Heart right ventricle (tissue), 16 donors: ENCODE measurements at regions not wholly inside any gene's neighbourhood (a gene's known extent, or its start where the extent isn't known, plus 50 kb on each side); places are given as distances from the start of the nearest gene placed in this dataset.

Source experiments
- ATAC-seq, 8 donors: fragments of 200-7000 bp; cut with Tn5 transposase; one replicate each; pipeline ENCODE4 v1.9.1; 2020; ENCODE audit warnings: mild to moderate bottlenecking in 8 of 8, moderate library complexity in 8 of 8, moderate number of reproducible peaks in 1 of 8
- DNase-seq, 2 donors: peaks; one replicate each; pipeline ENCODE4 v3.0.0-alpha.2; 2020
- H3K27ac ChIP-seq, 10 donors: fragments of 200-600 bp; sonication (generic) in 2 of 10; one replicate each; pipeline versions ENCODE4 v1.5.0 to v1.8.0; 2020 to 2022; ENCODE audit warnings: mild to moderate bottlenecking in 3 of 10
- H3K27me3 ChIP-seq, 7 donors: fragments of 200-600 bp; one replicate each; pipeline ENCODE4 v1.8.0; 2021 to 2022; ENCODE audit warnings: mild to moderate bottlenecking in 2 of 7
- H3K36me3 ChIP-seq, 9 donors: fragments of 200-600 bp; sonication (generic) in 1 of 9; one replicate each; pipeline versions ENCODE4 v1.5.0 to v1.8.0; 2020 to 2022; ENCODE audit warnings: mild to moderate bottlenecking in 2 of 9
- H3K4me1 ChIP-seq, 9 donors: fragments of 200-600 bp; sonication (generic) in 1 of 9; one replicate each; pipeline versions ENCODE4 v1.5.0 to v1.8.0; 2020 to 2022; ENCODE audit warnings: mild to moderate bottlenecking in 4 of 9
- H3K4me3 ChIP-seq, 10 donors: fragments of 200-600 bp; sonication (generic) in 2 of 10; one replicate each; pipeline versions ENCODE4 v1.5.0 to v1.8.0; 2020 to 2022; ENCODE audit warnings: mild to moderate bottlenecking in 7 of 10, moderate library complexity in 2 of 10
- H3K9me3 ChIP-seq, 11 donors: fragments of 200-600 bp in 10 of 11; sonication (generic) in 2 of 11; one replicate each; pipeline versions ENCODE4 v1.5.0 to v1.8.0; 2013 to 2022; ENCODE audit warnings: mild to moderate bottlenecking in 2 of 11, control low read depth in 1 of 11, moderate library complexity in 1 of 11
- CTCF ChIP-seq, 9 donors: fragments of 200-600 bp; sonication (generic) in 2 of 9; IDR thresholded peaks; one replicate each; pipeline versions ENCODE4 v1.5.0 to v1.8.0; 2021 to 2022; ENCODE audit warnings: antibody characterized with exemption in 9 of 9, mild to moderate bottlenecking in 5 of 9, moderate library complexity in 1 of 9
- WGBS, 2 donors: extraction: QIAGEN DNeasy Blood & Tissue Kit; methylation state at CpG; one replicate each; pipeline ENCODE4 v1.1.7; 2013; ENCODE audit warnings: inconsistent platforms in 1 of 2; 5-methylcytosine and 5-hydroxymethylcytosine counted together
- intact Hi-C, 10 donors: fragments of 100-400 bp; cut with DNase I; formaldehyde crosslinking; loops; one replicate each; pipeline versions ENCODE4 v1.11.1 to v1.14.2; 2022
- donor health status: Arrhythmogenic right ventricular cardiomyopathy.
- donor health status: ischemic (EF 13 %, LVEDD 7.1; RV severe dilation, severe dysfunction).
- donor health status: healthy with polysubstance abuse.
- donor health status: DM: no; HTN: yes; CAD: no.
- donor health status: DM: no; HTN: no; CAD: no.
- donor health status: ischemic (EF 25% LVEDD 6.9; RV normal size, moderate dysfunction).
- donor health status: ischemic (EF 25% LVEDD 5.7; RV mildly dilated, moderate dysfunction).
- donor health status: healthy.
- donor health status: DM: yes; HTN: yes; CAD: no.
- donor health status: Ischemic cardiomyopathy.
- donor health status: ischemic (EF 35%, LVEDD 5.7; RV mildly dilated, moderate dysfunction).
- donor health status: nonischemic (EF 11% LVEDD 7.7; RV severe dilation, severe dysfunction).
- donor health status: DM: yes; HTN: yes; CAD: no.
- donor health status: PGD.
- donor health status: ischemic (EF 29% LVEDD 5.4; RV normal size, mild dysfunction).
- donor health status: nonischemic (EF 23%, LVEDD 6.1; RV moderate dilation, normal function).

GRCh38 chr13:73220966-73221720 is 162.3 kb downstream of the KLF5 start:
- H3K9me3 ChIP-seq, result no peaks in the 10 kb centered on the region
- H3K4me1 ChIP-seq, result peaks cover 0 to 5% (median 0%) of the 10 kb centered on the region in 9 donors
- H3K4me3 ChIP-seq, result no peak overlapping the region
- no peaks in the 10 kb centered on the region for H3K36me3 ChIP-seq
- no peak for TF ChIP-seq CTCF (IDR thresholded peaks at IDR 0.05)
- ATAC-seq, result no peak
- 43 to 48% methylated on average over 8 of the region's 8 CpGs for WGBS, 2 donors
- H3K27me3 ChIP-seq, result peaks cover 0 to 9% (median 0%) of the 10 kb centered on the region in 7 donors
- no peak for DNase-seq
- H3K27ac ChIP-seq, result no peak overlapping the region
- intact Hi-C loops, result no loop called here

- H3K4me3 ChIP-seq, result no peak overlapping the region
- no peak for DNase-seq
- no peak overlapping the region for H3K27ac ChIP-seq
- ATAC-seq, result no peak
- H3K27me3 ChIP-seq, result peaks cover 0 to 3% (median 0%) of the 10 kb centered on the region in 7 donors
- H3K9me3 ChIP-seq, result no peaks in the 10 kb centered on the region
- no peak for TF ChIP-seq CTCF (IDR thresholded peaks at IDR 0.05)
- H3K4me1 ChIP-seq, result no peaks in the 10 kb centered on the region
- intact Hi-C loops, result no loop called here
- 83 to 88% methylated on average over 1 of the region's 1 CpG for WGBS, 2 donors
- H3K36me3 ChIP-seq, result no peaks in the 10 kb centered on the region
Measured at GRCh38 chr13:73218181-73218580, 159.4 kb downstream of the KLF5 start.

GRCh38 chr13:73216381-73216831 is 157.6 kb downstream of the KLF5 start:
- no peak for DNase-seq
- H3K4me3 ChIP-seq, result no peak overlapping the region
- H3K4me1 ChIP-seq, result no peaks in the 10 kb centered on the region
- no peak for ATAC-seq
- intact Hi-C loops, result no loop called here
- no peaks in the 10 kb centered on the region for H3K9me3 ChIP-seq
- H3K36me3 ChIP-seq, result no peaks in the 10 kb centered on the region
- H3K27me3 ChIP-seq, result peaks cover 0 to under 1% (median 0%) of the 10 kb centered on the region in 7 donors
- no peak overlapping the region for H3K27ac ChIP-seq
- WGBS, 2 donors, result 74 to 77% methylated on average over 5 of the region's 5 CpGs
- no peak for TF ChIP-seq CTCF (IDR thresholded peaks at IDR 0.05)

- no peak for ATAC-seq
- TF ChIP-seq CTCF (IDR thresholded peaks at IDR 0.05), result no peak
- Histone ChIP-seq H3K4me1 (no peaks in the 10 kb centered on the region), H3K9me3 (no peaks in the 10 kb centered on the region), H3K4me3 (no peak overlapping the region), H3K27ac (no peak overlapping the region), H3K36me3 (no peaks in the 10 kb centered on the region), H3K27me3 (no peaks in the 10 kb centered on the region)
- WGBS, 2 donors, result 91 to 95% methylated on average over 6 of the region's 6 CpGs
- no peak for DNase-seq
- intact Hi-C loops, result no loop called here
Measured at GRCh38 chr13:73215823-73216222, 157.0 kb downstream of the KLF5 start.
